ENCODE measurements at regions not wholly inside any gene's neighbourhood (a gene's known extent, or its start where the extent isn't known, plus 50 kb on each side); places are given as distances from the start of the nearest gene placed in this dataset.
"Not testable (repeated sequence)": the region's sequence is repeated elsewhere in the genome, so short reads cannot be mapped to it uniquely, and the experiment has no call there.

GRCh38 chrX:3972104-3972858 is 258.8 kb upstream of the PRKX start:
- not testable (repeated sequence) for DNase-seq

- DNase-seq = no peak
These were observed 255.3 kb upstream of the PRKX start for GRCh38 chrX:3968749-3969148.

- no peak for DNase-seq
These were observed 250.5 kb upstream of the PRKX start for GRCh38 chrX:3963980-3964379.

GRCh38 chrX:3962511-3963311 is 249.3 kb upstream of the PRKX start:
- peak; percentile 1 for DNase-seq

GRCh38 chrX:3960952-3961351 is 247.5 kb upstream of the PRKX start:
- no peak for DNase-seq

GRCh38 chrX:3951859-3952258 is 238.4 kb upstream of the PRKX start:
- DNase-seq = no peak

GRCh38 chrX:3950373-3950772 is 236.9 kb upstream of the PRKX start:
- DNase-seq = no peak

- DNase-seq = no peak
These were observed 230.5 kb upstream of the PRKX start for GRCh38 chrX:3943965-3944364.

- peak; percentile 3 for DNase-seq
These were observed 226.7 kb upstream of the PRKX start for GRCh38 chrX:3940000-3940610.

- no peak for DNase-seq
These were observed 225.1 kb upstream of the PRKX start for GRCh38 chrX:3938587-3938986.

- DNase-seq = not testable (repeated sequence)
These were observed 221.7 kb upstream of the PRKX start for GRCh38 chrX:3935196-3935595.

GRCh38 chrX:3920424-3921017 is 207.1 kb upstream of the PRKX start:
- not testable (repeated sequence) for DNase-seq

- not testable (repeated sequence) for DNase-seq
These were observed 206.4 kb upstream of the PRKX start for GRCh38 chrX:3919668-3920423.

- DNase-seq = not testable (repeated sequence)
These were observed 201.4 kb upstream of the PRKX start for GRCh38 chrX:3914813-3915212.

GRCh38 chrX:3914059-3914458 is 200.6 kb upstream of the PRKX start:
- not testable (repeated sequence) for DNase-seq

- not testable (repeated sequence) for DNase-seq
These were observed 197.6 kb upstream of the PRKX start for GRCh38 chrX:3911012-3911411.

GRCh38 chrX:3910611-3911010 is 197.2 kb upstream of the PRKX start:
- DNase-seq = not testable (repeated sequence)

- not testable (repeated sequence) for DNase-seq
These were observed 192.2 kb upstream of the PRKX start for GRCh38 chrX:3905522-3906258.

- DNase-seq = not testable (repeated sequence)
These were observed 188.8 kb upstream of the PRKX start for GRCh38 chrX:3902222-3902621.

- not testable (repeated sequence) for DNase-seq
These were observed 183.3 kb upstream of the PRKX start for GRCh38 chrX:3896755-3897154.

GRCh38 chrX:3882553-3882920 is 169.1 kb upstream of the PRKX start:
- not testable (repeated sequence) for DNase-seq
